Glutamatergic neuron (in vitro differentiated cells): ENCODE measurements at regions not wholly inside any gene's neighbourhood (a gene's known extent, or its start where the extent isn't known, plus 50 kb on each side); places are given as distances from the start of the nearest gene placed in this dataset.

Experiments
- DNase-seq: peaks from one replicate; pipeline ENCODE4 v3.0.0; 2022
- H3K27ac Mint-ChIP-seq: one replicate; pipeline ENCODE4 v1.8.0; 2020; ENCODE audit warnings: mild to moderate bottlenecking, mixed read lengths, inconsistent platforms; ENCODE audit not compliant: unreplicated experiment
- H3K27me3 Mint-ChIP-seq: one replicate; pipeline ENCODE4 v1.8.0; 2020; ENCODE audit warnings: mild to moderate bottlenecking, moderate library complexity, mixed read lengths, inconsistent platforms; ENCODE audit not compliant: unreplicated experiment
- H3K36me3 Mint-ChIP-seq: one replicate; pipeline ENCODE4 v1.8.0; 2020; ENCODE audit warnings: mild to moderate bottlenecking, mixed read lengths, inconsistent platforms; ENCODE audit not compliant: unreplicated experiment
- H3K4me1 Mint-ChIP-seq: one replicate; pipeline ENCODE4 v1.8.0; 2020; ENCODE audit warnings: mild to moderate bottlenecking, low read depth, mixed read lengths, inconsistent platforms; ENCODE audit not compliant: unreplicated experiment
- H3K4me3 Mint-ChIP-seq: one replicate; pipeline ENCODE4 v1.8.0; 2020; ENCODE audit warnings: mild to moderate bottlenecking, mixed read lengths, inconsistent platforms; ENCODE audit not compliant: unreplicated experiment
- H3K9me3 Mint-ChIP-seq: one replicate; pipeline ENCODE4 v1.8.0; 2020; ENCODE audit warnings: mild to moderate bottlenecking, moderate library complexity, mixed read lengths, inconsistent platforms; ENCODE audit not compliant: unreplicated experiment
- CTCF ChIP-seq: fragments of 200-600 bp; sonication (generic); IDR thresholded peaks from one replicate; pipeline ENCODE4 v1.5.0; 2021; ENCODE audit not compliant: partially characterized antibody, unreplicated experiment

- no peak overlapping the region for H3K4me3 Mint-ChIP-seq
- no peak for TF ChIP-seq CTCF
- no peaks in the 10 kb centered on the region for H3K36me3 Mint-ChIP-seq
- no peak for DNase-seq
- H3K4me1 Mint-ChIP-seq = no peaks in the 10 kb centered on the region
- peaks cover 7% of the 10 kb centered on the region for H3K9me3 Mint-ChIP-seq
- H3K27ac Mint-ChIP-seq = no peak overlapping the region
- no peaks in the 10 kb centered on the region for H3K27me3 Mint-ChIP-seq
Measured at GRCh38 chr10:37667736-37668135, 189.7 kb downstream of the ZNF248 start.

GRCh38 chr10:37654466-37654865 is 202.9 kb downstream of the ZNF248 start:
- Mint-ChIP-seq H3K9me3 (peaks cover 5% of the 10 kb centered on the region), H3K36me3 (peaks cover 4% of the 10 kb centered on the region), H3K27ac (no peak overlapping the region), H3K4me1 (no peaks in the 10 kb centered on the region), H3K27me3 (no peaks in the 10 kb centered on the region), H3K4me3 (no peak overlapping the region)
- DNase-seq = no peak
- TF ChIP-seq CTCF = no peak

- Mint-ChIP-seq H3K27ac (no peak overlapping the region), H3K27me3 (peaks cover 4% of the 10 kb centered on the region), H3K4me3 (no peak overlapping the region), H3K4me1 (no peaks in the 10 kb centered on the region), H3K9me3 (peaks cover 4% of the 10 kb centered on the region), H3K36me3 (peaks cover 8% of the 10 kb centered on the region)
- TF ChIP-seq CTCF = no peak
- DNase-seq = no peak
Measured at GRCh38 chr10:37643187-37643586, 214.2 kb downstream of the ZNF248 start.

GRCh38 chr10:37640301-37640700 is 217.1 kb downstream of the ZNF248 start:
- H3K27ac Mint-ChIP-seq = no peak overlapping the region
- peaks cover 6% of the 10 kb centered on the region for H3K9me3 Mint-ChIP-seq
- no peak overlapping the region for H3K4me3 Mint-ChIP-seq
- H3K36me3 Mint-ChIP-seq = peaks cover 8% of the 10 kb centered on the region
- no peak for TF ChIP-seq CTCF
- H3K4me1 Mint-ChIP-seq = no peaks in the 10 kb centered on the region
- peaks cover 4% of the 10 kb centered on the region for H3K27me3 Mint-ChIP-seq
- DNase-seq = no peak

GRCh38 chr10:37639200-37639599 is 218.2 kb downstream of the ZNF248 start:
- H3K9me3 Mint-ChIP-seq = peaks cover 6% of the 10 kb centered on the region
- no peak for TF ChIP-seq CTCF

More at GRCh38 chr10:37639200-37639599, 218.2 kb downstream of the ZNF248 start:
- Mint-ChIP-seq H3K4me3 (no peak overlapping the region), H3K27me3 (peaks cover 4% of the 10 kb centered on the region), H3K4me1 (no peaks in the 10 kb centered on the region), H3K27ac (no peak overlapping the region), H3K36me3 (peaks cover 8% of the 10 kb centered on the region)
- no peak for DNase-seq
